CD4-positive, alpha-beta T cell treated with Interleukin-2 at 100 ng/mL for 4 hours (primary cell): ENCODE measurements at regions not wholly inside any gene's neighbourhood (a gene's known extent, or its start where the extent isn't known, plus 50 kb on each side); places are given as distances from the start of the nearest gene placed in this dataset.

Source experiments
- DNase-seq: peaks from one replicate; pipeline ENCODE4 v3.0.0-alpha.2; 2020; ENCODE audit warnings: low spot score

DNA sequence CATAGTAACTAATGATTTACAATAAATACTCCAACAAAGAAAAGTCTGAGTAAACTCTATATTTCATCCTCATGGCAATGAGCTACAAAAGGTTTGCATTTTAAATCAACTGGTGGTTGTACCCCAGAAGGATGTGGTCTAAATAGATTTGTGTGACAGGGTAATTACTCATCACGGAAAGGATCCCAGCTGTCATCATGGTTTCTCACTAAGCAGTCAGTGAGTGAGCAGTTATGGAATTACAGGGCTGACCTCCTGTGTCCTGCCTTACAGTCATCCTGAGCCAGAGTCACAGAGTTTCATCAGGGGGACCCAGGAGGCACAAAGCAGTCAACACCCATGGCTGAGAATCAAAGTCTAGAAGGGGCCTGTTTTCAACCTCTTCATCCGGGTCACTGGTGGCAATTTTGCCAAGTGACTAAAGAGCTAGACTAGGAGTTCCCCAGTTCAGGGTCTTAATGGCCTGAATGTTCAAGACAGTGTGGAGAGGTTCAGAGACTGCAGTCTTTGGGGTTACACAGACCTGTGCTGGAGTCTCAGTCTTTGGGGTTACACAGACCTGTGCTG, 210.7 kb upstream of the SLC24A2 start:
- peak; percentile 24 for DNase-seq

DNA sequence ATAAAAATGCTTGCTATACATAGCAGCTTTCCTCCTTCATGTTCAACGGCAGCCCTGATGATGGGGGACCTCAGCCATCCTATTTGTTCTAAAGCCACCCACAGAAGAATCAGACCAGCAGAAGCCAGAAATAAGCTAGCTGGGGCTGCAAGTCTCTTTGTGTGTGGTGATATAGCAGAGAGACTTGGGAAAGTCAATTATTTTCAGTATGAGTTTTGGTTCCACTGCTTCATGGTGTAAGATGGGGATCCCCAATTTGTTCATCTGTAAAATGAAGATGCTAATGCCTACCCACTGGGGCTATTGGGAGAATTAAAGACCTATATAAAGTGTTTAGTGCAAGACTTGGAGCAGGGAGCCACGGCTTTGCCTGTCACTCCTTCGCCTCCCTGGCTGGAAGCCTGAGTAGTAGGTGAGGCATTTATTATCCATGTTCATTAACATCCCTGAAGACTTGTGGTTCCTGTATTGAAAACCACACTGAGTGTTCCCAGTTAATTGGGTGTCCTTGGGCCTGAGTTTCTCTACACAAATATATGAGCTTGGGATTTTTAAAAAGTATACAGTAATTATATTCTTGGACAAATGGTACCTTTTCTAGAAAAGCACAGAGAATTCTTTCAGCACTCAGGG, 210.1 kb upstream of the SLC24A2 start:
- no peak for DNase-seq

DNA sequence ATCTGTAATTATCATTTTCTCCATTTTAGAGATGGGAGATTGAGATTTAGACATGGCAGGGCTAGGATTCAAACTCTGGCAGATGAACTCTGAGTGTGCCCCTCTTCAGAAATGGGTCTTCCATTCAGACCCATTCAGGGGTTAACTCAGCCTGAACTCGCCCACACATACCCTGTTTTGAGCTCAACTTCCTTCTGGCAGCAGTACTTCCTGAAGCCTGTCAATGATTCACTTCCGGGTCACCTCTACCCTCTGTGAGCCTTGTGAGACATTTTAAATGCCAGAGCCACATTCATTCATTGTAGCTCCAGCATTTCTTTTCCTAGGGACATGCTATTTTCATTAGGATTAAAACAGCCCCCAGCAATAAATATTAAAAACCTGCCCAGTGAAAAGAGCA, 209.3 kb upstream of the SLC24A2 start:
- DNase-seq: peak; percentile 12

DNA sequence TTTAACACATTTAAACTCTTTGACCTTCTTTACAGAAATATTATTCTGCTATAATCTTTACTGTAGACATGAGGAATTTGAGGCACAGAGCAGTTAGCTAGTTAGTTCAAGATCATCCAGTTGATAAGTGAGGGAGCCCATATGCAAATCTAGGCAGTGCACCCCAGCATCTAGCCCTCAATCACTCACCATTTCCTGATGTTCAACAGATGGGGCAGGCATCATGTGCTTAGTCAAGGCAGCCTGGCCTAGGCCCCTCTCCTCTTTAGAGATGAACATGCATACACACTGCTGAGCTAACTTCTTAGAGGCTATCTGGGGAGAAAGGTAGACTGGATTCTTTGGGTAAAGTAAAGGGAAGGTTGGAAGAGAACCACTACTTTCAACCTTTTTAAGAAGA, 206.8 kb upstream of the SLC24A2 start:
- DNase-seq: no peak

DNA sequence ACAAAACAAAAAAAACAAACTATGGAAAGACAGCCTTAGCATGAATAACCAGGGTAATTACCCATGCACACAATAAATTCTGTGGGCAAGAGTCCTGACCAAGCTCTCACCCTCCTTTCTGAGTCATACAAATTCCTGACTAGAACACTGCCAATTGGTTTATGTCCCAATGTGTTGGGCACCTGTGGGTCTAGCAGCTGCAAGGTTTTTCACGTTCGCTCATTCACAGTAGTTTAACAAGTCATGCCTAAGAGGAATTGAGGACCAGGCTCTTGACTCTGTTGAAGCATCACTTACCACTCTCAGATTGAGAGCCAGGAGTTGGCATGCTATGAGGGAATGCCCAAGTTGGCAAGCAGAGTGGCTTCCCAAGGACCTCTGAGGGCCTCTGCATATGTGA, 205.5 kb upstream of the SLC24A2 start:
- DNase-seq: no peak

DNA sequence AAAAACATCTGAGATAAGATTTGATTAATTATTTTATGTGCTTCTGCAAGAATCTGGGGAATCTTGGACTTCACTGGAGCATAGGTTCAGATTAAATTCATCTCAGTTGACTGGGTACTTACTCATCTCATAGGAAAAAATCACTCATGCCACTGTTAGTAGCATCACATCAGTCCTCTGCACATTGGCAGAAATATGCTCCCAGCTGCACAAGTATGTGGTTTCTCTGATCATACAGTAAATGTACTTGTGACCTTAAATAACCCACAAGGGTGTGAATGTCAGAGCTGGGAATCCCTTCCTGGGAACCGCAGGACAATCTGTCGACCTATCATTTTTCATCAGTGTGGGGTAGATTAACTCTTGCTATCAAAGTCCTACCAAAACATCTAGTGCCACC, 203.7 kb upstream of the SLC24A2 start:
- DNase-seq: no peak

DNA sequence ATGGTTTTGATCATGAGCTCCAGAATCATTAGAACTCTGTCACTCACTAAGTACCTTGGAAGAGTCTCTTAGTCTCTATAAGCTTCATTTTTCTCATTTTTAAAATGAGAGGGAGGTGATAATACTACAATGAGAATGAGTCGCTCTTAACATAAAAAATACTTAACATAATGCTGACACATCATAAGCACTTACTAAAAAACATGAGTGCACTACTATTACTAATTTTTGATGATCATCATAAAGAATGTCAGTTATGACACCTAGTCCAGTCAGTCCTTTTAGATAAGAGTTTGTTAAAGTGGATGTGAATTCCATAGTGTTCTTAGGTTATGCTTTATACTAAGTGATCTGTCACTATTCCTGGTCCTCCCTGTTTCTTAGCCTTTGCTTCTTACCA, 200.4 kb upstream of the SLC24A2 start:
- no peak for DNase-seq

DNA sequence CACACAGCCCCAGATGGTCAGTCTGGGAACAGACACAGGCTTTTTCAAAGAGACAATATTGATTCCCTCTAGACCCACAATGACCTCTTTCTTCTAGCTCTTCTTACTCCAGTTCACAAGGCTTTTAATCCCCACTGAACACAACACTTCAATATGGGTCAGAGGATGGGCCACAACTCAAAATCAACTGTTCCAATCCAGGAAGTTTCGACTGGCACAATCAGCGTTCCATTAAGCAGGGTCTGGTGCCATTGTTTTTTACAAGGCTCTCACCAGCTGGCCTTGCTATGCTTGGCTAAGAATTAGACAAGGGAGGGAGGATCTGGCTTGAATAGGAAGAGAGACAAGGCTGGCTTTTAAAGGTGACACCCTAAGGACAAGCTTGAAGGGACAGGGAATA, 199.4 kb upstream of the SLC24A2 start:
- DNase-seq: no peak

DNA sequence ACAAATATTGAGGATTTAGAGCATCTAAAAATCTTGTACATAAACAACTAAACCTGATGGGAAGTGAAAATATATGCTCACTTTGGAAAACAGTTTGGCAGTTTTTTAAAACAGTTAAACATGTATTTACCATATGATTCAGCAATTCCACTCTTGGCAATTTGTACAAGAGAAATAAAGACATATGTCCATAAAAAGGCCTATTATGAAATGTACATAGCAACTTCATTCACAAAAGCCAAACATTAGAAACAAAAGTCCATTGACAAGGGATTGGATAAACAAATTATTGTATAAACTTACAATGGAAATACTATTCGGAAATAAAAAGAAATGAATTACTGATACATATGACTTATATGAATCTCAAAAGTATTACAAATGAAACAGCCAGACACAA, 196.2 kb upstream of the SLC24A2 start:
- no peak for DNase-seq

DNA sequence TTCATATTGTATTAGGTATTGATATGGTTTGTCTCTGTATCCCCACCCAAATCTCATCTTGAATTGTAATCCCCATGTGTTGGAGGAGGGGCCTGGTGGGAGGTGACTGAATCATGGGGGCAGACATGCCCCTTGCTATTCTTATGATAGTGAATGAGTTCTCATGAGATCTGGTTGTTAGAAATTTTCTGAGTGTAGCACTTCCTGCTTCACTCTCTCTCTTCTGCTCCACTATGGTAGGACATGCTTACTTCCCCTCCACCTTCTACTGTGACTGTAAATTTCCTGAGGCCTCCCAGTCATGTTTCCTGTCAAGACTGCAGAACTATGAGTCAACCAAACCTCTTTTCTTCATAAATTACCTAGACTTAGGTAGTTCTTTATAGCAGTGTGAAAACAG, 187.4 kb upstream of the SLC24A2 start:
- peak; percentile 37 for DNase-seq

DNA sequence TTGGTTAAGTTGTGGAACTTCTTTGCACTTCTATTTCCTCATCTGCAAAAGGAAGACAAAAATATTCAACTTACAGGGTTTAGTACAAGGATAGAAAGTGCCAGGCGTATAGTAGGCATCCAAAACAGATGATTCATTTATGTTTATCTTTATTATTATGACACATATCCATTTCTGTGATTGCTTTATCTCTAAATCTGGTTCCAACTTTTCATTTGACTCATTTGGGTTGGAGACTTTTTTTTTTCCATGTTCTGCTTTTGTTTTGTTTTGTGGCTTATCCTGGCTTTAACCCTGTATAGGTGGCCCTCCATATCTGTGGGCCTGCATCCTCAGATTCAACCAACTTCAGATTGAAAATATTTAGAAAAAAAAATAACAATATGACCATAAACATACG, 186.7 kb upstream of the SLC24A2 start:
- DNase-seq: no peak

DNA sequence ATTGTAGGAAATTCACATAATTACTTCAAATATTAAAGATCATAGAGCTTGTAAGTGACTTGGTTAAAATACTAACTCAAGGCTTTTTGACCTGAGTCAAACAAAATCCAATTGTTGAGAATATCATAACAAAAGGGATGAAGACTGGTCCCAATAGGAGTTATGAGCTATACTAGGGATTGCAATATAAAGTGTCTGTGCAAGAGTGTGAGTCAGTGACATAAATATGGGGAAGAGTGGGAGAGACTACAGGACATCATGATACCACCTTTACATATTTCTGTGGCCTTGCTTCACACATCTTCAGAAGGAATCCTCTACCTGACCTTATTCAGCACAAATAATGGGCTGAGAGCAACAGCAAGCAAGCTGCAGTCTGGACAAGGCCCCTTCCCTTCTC, 180.9 kb upstream of the SLC24A2 start:
- no peak for DNase-seq

DNA sequence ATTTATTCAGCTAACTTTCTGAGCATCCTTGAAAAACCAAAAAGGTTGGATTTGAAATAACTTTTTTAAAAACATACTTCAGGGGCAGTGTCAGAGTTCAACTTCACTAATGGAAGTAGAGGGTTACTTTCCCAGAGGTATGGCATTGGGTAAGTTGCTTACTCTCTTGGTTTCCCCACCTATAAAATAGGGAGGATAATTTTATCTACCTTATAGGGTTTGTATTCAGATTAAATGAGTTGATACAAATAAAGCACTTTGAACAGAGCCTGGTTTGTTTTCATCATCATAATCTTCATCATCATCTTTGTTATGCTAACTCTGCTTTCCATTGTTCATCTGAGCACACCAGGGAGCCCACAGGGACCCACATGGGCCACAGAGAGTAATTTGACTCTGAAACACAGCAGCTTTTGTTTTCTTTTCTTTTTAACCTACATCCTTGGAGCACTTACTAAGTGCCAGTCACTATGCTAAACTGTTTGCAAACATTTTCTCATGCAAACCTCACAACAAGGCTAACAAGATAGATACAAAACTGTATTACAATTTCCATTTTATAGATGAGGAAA, 179.1 kb upstream of the SLC24A2 start:
- DNase-seq: no peak

DNA sequence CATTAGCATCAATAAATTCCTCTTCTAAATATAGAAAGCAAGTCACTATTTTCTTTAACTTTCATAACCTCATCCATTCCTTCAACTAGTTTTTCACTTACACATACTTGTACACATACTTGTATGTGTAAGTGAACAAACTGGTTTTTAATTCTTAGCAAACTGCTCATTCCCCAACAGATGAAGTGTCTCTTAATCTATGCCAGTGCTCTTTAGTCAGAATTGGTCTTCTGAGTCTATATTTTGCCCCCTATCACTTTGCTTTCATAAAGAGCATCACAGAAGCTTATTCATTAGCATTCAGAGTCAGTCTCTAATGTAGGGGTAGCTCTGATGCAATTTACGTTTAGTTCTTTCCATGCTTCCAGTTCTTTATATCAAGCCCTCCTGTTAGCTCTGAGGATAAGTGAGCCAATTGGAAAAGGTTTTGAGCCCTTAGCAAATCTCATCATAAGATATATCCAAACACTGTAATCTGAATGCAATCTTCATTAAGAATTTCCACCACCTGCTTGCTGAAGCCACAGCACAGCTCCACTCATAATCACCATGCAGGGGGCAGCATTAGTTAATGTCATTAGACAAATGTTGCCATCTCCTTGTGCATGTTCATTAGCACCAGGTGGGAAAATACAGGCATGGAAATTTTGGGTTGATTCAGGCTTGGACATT, 178.5 kb upstream of the SLC24A2 start:
- DNase-seq: no peak

DNA sequence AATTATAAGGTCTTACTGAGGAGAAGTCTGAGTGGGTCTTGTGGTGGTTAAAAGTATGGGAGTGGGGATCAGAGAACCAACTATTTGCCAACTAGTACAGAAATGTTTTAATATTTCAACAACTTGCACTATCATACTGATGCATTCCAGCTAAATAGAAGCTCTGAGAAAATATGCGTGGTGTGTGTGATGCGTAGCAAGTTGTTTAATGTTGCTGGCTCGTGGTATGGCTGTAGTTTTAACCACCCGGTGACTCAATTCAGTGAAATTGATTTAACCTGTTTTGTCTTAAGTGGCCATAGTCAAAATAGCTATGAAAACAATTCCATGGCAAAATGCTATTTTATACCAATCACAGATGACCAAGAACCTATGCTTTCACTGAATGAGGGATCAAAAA, 176.5 kb upstream of the SLC24A2 start:
- DNase-seq: no peak

DNA sequence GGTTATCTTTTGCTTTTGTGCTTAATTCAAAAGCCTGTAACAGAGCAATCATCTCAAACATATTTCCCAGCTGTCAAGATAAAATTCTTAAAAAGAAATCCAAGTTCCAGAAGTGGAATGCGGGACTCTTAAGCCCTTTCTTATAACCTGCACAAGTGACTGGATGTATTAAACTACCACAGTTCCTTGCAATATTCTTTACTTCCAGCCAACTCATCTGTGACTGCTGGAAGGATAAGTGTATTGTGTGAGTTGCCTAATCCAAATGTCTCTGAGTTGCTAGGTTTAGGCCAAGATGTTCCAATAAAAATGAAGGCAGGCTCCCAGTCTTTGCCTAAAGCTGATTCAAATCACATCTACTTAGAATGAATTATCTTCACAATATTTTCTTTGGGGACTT, 159.2 kb upstream of the SLC24A2 start:
- DNase-seq: no peak

DNA sequence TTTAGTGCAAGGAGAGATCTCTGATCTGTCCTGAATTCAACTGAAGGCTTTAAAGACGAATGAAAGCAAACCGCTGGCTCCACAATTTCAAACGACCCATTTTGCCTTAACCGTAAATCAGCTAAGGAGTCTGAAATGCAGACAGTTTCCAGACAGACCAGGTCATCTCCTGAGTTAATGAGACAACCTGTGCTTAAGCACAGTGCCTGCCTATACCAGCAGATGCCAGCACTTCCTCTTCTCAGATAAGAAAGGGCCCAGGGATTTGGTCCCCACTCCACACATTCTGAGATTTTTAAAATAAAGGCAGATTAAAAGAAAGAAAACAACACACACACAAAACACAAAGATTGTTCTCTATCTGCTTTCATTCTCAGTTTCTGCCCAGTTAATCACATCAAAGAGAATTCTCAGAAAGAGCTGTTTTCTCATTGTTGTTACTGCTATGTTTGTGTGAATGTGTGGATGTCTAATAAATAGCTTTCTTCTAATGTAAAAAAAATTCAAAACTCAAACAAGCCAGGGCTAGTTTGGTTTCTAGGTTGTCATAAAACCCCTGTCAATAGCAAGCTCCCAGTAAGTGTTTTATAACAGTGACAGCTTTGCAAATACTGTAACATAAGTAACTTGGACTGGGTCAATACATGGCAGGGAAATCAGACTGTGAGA, 157.7 kb upstream of the SLC24A2 start:
- no peak for DNase-seq

DNA sequence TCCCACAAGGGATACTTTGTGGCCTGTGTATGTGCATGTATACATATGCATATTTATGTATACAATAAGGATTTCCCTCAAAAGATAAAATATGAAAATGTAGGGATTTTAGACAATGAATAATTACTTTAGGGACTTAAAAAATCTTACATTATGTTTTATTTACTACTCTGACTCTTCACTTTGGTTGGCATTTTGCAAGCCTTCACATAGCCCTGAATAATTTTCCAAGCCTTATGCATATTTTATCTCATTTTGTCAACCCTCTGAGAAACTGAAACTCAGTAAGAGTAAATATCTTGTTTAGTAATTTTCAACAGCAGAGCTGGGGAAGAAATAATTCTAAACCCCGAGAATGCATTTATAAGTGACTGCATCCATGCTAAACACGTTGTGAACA, 153.0 kb upstream of the SLC24A2 start:
- no peak for DNase-seq

DNA sequence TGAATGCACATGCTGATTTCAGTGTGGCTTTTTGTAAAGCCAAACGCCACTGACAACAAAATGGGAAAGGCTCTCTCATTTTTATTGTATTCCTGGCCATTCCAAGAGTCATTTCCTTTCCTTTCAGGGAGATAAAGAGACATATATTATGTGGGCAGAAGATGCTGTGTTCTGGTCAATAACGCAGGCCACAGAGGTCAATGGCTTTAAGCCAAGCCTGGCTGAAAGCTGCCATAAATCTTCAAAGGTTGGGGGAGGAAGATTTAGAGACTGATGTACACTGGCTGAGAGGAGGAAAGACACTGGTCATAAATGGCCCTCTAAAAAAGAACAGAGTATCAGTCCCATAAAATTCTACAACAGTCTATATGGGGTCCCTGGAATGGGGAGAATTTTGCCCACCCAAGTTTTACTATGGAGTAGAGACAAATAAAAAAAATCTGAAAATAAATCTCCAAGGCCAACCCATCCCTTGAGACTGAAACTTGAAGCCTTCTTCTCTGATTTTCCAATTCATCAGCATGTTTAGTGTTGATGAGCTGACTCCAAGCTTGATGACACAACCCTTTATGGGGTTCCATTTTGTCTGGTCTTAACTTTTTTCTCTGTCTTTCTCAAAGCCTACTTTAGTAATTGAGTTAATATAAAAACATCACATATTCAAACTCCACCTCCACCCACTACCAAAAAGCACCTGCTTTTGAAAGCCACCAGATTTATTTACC, 152.1 kb upstream of the SLC24A2 start:
- no peak for DNase-seq

DNA sequence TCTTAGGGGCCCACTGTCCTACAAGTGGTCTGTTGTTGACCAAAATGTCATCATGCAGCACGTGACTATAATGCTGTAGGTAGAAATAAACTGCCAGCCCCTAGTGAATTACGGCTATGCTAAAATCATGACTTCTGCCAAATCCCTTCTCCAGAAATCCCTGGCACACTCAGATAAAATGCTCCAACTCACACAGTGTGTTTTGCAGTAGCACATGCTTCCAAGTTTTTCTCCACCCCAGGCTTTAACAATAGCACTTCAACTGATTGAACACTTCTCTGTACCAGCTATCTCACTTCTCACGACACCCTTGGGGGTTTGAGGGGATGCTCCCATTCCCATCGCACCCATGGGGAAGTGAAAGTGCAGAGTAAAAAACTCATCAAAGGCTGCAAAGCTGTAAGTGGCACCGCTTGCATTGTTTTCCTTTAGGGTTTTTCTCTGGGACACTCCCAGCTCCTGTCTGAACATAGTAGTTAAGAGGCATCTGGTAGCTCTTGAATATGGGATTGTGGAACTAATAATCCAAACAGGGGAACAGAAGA, 151.0 kb upstream of the SLC24A2 start:
- DNase-seq: no peak

DNA sequence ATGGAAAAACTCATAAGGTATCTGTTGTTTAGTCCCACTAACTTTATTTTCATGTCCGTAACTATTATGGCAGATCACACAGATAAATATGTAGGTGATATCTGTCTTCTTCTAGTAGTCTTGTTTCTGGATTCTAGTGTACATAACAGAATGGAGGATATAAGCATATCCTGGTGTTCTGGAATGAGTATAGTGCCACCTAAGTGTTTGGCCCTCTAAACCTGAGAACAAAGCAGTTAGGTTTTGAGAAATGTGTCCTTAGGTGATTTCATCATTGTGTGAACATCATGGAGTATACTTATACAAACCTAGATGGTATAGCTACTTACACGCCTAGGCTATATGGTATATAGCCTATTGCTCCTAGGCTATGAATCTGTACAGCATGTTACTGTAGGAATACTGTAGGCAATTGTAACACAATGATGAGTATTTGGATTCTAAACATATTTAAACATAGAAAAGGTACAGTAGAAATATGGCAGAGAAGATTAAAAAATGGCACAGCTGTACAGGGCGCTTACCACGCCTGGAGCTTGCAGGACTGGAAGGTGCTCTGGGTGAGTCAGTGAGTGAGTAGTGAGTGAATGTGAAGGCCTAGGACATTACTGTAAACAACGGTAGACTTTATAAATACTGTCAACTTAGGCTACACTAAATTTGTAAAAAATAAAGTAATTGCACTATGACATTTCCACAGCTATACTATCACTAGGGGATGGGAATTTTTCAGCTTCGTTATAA, 150.3 kb upstream of the SLC24A2 start:
- DNase-seq: no peak
